Kasumi-1 (cell line): ENCODE measurements at regions not wholly inside any gene's neighbourhood (a gene's known extent, or its start where the extent isn't known, plus 50 kb on each side); places are given as distances from the start of the nearest gene placed in this dataset.

ENCODE experiments used
- DNase-seq, 2 experiments: peaks; one replicate each; lab custom pipeline; 2025; lab: John Stamatoyannopoulos, UW

DNA sequence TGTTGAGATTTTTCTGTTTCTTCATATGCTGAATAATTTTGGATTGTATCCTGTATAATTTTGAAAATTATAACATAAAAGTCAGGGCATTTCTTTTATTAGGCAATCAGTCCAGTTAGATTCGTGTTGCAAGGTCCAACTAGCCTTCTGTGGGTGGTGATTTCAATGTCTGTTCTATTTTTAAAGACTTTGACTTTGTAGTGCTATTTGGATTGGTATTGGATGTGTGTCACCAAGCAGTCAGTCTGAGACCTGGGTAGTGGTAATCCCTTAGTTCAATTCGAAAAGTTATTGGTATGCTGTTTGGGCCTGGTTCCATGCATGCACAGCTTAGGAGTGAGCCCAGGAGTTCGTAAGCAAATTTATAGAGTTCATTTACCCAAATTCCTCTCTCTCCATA, 82.2 kb downstream of the EPDR1 start:
- DNase-seq: no peak

DNA sequence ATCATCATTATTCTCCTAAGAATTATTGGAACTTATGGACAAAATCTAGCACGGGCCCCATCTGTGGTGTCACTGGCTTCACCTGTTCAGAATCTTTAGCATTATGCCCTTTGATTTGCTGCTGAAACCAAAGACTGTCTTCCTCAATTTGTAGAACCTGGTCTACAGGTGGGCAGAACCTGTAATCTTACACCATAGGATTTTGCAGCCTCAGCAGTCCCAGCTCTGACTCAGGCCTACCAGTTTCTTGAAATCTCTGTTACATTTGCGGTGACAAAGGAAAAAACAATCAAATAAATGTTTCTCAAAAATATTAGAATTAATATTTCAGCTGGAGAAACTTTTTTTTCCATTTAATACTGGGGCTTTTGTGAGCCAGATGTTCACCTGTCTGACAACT, 86.1 kb downstream of the EPDR1 start:
- DNase-seq: no peak

DNA sequence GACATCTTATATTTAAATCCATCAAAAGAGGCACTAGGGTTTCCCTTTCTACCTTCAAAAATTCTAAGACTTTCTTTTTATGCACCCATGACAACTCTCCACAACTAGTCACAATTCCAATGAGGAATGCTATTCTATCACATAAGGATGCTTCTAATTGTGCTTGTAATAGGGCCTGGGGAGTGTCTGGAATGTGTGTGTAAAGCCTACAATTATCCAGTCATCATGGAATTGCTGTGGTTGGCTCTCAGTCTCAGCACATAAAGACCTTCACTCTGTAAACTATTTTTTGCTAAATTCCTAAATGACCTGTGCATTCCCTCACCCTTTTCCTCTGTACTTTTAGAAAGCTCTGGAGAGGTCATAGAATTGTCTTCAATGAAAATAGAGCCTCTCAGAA, 86.7 kb downstream of the EPDR1 start:
- DNase-seq: no peak

DNA sequence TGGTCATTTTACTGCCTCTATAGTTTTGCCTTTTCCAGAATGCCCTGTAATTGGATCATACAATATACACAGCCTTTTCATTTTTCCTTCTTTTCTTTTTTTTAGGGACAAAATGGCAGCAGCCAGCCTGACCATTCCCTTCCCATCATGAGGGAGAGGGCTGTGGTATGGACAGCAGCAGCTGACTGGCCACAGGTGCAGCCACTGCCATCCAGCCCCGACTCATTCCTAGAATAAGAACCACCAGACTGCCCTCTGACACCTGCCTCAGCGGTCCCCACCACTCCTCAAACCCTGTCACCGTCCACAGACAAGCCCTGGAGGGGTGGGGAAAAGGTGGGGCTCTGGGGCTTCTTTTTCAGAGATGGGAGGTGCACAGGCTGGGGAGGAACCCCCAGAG, 92.8 kb downstream of the EPDR1 start:
- DNase-seq: no peak

DNA sequence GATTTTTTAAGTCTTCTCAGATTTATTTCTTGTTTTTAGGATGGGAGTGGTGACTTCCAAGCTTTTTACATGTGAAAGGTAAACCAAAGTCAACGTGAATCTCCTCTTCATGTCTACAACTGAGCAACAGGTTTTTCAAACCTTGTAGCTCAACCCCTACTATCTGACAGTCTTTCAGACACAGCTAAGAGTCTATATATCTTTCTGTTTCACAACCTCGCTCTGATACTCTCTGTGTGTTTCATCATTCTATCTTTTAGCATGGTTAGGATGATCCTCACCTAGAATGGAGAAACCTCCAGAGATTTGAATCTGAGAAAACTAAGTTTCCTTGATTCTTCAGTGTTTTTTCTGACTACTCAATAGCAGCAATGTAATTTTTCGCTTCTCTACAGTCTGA, 96.1 kb downstream of the EPDR1 start:
- no peak for DNase-seq

DNA sequence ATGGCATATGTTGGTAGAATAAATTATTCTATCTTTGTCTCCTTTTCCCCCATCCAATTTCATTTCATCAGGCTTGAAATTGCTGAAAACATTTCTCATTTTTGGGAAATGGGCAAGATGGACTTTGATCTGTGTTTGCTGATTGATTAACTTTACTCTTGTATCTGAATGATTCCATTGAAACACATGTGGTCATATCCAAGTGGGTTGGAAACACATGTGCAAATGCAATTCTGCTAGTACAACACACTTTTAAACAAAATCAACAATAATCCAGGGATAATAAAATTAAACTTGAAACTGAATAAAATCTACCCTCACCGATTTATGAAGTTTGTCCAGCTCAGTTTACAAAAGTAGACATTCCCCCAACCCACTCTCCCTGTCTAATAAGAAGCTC, 96.9 kb downstream of the EPDR1 start:
- DNase-seq: no peak

DNA sequence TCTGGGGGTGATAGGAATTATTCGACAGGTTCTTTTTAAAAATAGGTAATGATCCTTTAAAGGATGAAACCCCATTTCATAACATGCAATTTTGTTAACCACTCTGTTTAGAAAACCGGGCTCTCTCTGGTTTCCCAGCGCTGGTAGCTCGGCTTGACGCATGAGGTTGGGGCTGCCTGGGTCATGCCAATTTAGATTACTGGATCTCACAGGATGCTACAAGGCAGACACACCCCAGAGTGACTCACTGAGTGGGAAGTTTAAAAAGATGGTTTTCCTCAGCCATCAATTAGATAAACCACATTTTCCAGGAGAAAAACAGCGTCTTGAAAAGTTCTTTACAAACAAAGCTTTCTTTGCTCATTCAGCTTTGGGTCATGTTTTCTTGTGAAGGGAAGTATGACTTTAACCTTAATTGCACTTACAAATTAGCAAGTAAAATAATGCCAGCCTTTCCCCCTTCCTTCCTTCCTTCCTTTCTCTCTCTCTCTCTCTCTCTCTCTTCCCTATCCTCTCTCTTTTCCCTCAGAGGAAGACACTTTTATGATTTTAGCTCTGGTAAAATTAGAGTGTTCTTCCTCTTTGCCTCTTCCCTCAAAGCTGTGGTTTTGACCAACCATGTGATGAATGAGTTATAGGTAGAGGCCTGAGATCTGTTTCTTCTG, 99.8 kb downstream of the EPDR1 start:
- peak; percentile 27 to 38 for DNase-seq

DNA sequence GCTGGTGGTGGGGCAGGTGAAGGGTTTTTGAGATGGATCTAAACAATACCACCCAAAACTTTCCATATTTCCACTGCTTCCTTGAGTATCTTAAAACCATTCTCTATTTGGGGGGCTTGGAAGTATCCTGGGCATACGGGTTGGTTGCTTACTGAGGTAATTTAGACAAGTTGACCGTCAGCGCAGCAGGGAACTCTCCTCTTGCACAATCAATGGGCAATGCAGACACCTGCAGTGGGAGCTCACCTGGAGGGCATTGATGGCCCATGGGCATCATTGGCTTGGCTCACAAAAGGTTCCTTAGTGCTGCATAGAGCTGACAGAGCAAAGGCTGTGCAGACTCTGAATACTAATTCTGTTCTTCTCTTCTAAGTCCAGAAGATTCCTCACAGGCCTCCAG, 101.5 kb downstream of the EPDR1 start:
- no peak for DNase-seq

DNA sequence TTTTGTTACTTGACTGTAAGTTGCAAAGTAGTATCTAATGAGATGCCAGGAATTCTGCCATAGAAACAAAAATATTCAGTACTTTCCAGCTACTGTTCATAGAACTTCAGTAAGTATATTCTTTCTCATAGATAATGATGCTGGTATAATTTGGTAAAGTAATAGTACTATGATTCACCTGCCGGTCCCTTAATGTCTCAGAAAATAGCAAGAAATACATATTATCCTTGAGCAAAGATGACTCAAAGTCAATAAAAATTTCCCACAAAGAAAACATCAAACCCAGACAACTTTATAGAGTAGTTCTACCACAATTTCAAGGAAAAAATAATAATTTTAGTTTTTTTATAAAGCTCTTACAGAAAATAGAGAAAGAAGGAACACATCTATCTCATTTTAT, 105.4 kb downstream of the EPDR1 start:
- no peak for DNase-seq

DNA sequence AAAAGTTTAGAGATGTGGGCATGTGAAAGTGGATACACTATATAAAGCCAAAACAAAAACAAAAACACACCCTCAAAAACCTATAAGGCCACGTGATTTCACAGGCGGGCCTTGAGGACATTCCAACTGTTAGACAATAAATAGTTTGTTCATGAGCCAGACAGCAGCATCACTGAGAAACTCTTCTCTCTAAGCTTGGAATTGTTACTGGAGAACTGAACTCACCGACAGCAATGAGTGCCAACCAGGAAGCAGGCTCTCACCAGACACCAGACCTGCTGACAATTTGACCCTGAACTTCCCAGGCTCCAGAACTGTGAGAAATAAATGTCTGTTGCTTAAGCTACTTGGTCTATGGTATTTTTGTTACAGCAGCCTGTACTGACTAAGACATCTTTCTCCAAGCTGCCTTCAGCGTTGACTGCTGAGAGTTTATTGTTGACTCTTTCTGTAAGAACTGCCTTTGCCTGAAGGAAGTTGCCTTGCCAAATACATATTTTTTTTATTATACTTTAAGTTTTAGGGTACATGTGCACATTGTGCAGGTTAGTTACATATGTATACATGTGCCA, 107.5 kb downstream of the EPDR1 start:
- DNase-seq: no peak

DNA sequence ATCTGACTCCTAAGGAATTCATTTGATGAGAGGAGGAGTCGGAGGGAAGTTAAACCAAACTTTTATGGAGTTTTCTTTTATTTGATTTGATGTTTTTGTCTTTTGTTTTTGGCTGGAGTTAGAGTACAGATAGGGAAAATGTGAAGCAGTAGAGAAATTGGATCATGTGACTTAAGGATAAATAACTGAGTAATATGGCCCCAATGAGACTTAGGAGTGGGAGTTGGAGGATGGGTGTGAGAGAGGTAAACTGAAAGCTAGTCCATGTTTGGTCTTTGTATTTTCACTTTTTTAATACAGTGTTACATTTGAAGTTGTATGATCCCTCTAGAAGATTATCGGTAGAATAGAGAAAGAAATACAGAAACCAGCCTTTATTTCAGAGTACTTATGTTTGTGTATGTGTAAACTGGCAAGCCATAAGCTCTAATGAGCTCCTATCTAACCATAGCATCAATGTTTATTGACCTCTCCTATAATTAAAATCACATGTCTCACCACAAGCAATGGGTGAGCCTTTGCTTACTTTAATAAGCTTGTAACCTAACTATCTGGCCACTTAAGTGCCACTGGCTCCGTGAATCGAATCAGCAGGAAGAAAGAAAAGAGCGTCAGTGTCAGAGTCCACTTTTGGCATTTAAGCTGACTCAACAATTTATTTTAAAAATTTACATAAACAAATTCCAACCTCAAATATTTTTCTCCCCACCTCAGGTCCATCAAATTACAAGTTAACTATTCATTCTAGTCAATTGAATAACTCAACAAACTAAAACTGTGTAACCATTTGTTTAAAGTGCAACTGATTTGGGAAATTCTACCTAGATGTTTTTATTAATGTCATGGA, 113.8 kb downstream of the EPDR1 start:
- DNase-seq: no peak

DNA sequence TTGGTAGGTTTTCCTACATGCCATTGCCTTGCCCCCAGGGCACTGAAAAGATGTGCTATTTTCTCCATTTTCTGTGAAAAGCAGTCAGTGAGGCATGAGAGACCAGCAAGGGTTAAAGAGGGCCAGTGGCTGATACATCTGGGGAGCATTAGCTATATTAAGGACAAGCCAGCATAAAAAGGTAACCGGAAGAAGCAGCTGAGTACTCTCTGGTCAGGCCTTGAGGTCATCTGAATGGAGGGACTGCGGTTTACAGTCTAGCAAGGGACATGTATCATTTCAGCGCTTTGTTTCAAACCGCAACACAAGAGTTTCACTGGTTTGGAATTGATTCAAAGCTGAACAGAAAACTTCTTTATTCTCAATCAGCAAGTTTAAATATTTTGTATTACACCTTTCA, 120.4 kb downstream of the EPDR1 start:
- DNase-seq: no peak

DNA sequence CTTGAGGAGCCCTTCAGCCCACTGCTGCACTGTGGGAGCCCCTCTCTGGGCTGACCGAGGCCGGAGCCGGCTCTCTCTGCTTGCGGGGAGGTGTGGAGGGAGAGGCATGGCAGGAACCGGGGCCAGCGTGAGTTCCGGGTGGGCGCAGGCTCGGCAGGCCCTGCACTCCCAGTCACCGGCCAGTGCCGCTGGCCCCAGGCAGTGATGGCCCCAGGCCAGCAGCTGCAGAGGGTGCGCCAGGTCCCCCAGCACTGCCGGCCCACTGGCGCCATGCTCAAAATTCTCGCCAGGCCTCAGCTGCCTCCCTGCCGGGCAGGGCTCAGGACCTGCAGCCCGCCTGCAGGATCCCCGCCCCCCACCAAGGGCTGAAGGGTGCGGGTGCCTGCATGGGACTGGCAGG, 128.4 kb upstream of the STARD3NL start:
- DNase-seq: no peak

DNA sequence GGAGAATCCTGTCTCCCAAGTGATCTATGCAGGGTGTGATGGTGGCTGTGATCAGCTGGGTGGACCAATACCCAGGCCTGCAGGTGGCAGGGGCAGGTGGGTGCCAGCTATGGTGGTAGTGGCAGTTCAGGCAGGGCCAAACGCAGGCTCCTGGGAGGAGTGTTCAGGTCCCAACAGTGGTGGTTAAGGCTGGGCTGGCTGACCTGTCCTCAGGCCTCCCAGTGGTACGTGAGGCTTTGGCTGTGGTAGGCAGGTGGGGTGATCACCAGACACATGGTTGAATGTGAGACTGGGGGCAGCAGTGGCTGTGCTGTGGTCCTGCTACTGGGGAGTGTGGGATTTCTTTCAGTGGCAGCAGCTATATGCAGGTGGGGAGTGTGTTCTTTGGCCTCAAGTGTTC, 126.7 kb upstream of the STARD3NL start:
- DNase-seq: no peak

DNA sequence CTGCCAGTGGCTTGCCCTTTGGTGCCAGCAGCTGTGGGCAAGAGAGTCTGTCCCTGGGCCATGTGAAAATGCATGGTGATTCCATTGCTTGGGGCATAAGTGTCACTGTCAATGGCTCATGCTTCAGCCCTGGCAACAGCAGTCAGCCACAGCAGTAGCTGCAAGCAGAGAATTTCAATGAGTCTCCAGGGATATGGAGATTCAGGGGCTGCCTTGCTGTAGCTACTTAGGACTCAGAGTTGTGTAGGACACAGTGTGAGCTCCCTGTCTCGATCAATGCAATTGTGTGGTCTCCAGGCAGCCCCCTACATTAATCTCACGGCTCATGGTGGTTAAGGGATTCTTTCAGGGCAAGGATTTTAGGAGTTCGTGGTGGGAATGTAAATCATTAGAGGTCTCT, 126.3 kb upstream of the STARD3NL start:
- DNase-seq: no peak

DNA sequence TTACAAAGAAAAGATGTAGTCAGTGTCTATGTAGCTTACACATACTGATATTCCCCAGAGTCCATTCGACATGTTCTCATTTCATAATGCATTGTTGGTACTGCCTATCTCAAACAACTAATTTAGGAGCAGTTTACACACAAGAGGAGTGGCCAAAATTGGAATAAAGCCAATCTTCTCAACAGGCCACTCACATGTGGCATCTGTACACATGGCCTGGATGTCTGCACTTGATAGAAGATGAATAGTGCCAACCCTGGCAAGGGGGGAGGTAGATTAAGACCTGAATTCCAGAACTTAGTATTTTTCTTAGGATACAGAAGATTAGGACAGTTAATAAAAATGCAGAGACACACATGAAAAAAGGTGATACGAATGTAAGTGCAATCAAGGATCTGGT, 125.3 kb upstream of the STARD3NL start:
- no peak for DNase-seq

DNA sequence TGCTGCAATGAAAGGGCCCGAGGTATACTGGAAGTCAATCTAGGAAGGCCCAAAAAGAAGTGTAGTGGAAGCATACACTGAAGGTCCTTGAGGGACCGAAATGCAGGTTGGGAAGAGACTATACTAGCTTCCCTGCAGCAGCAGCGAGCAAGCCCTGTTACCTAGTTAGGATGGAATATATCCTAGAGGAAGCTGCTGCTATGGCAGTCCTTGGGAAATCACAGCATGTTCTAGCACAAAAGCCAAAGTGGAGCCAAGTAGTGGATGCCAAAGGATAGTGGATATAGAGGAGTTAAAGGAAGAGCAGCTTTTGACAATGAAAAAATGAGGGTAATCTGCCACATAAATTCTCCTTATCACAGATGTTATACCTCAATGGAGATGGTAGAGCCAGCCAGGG, 123.8 kb upstream of the STARD3NL start:
- DNase-seq: no peak

DNA sequence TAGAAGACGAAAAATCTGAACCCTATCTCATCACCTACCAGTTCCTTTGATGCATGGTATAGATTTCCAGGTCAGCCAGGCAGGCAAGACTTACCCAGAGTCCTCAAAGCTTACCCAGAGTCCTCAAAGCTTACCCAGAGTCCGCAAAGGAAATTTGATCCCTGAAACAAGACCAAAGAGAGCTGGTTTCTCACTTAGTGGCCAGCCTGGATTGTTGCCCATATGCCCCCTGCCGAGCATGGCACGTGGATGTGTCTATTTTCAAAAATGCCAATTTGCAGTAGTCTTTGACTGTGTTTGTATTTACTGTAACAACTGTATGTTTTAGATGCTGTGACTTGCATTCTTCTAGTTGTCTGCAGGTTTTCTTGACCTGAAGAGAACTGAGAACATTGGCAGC, 120.2 kb upstream of the STARD3NL start:
- DNase-seq: no peak

DNA sequence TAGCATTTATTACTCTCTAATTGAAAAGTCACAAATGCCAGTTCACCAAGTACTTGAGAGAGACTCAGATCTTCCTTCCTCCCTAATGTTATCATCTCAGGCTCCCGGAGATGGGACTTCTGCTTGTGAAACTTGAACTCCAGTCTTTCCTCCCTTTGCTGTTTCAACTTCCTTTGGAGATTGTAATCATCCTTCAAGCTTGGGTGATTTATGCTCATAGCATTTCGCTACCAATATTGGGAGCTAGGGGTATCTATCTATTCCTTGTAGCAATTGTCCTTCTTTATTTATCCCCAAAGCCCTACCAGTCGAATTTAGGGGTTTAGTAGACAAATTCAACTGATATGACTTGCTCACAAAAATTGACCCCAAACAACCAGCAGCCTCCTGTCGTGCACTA, 117.9 kb upstream of the STARD3NL start:
- DNase-seq: no peak

DNA sequence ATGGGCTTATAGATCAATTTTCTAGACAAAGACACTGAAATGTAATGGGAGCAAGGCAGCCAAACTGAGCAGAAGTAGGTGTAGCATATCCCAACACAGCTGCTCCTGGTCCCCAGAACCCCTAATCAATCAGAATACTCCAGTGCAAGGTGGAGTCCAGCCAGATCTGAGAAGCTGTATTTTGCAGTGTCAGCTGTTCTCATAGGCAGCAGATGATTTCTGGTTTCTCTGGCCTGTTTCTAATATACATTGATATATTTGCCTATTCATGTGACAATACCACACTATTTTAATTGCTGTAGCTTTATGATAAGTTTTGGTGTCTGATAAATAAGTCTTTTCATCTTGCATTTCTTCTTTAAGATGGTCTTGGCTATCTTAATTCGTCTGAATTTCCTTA, 117.4 kb upstream of the STARD3NL start:
- DNase-seq: no peak

DNA sequence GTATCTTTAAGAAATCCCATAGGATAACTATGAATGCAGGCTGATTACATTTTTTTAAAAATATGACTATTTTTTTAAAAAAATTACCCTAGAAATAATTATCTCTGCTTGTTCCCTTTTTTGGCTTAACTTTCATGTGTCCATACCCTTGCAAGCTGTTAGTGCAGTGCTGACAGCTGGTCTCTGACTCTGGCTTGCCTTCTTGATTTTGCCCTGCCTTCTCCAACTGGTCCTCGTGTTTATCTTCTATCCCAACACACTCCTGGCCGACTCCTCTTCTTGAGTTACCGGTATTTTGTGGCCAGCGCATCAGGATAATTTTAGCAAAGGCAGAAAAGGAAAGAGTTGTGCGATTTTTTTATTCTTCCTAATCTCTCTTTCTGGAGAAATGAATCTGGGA, 111.7 kb upstream of the STARD3NL start:
- no peak for DNase-seq

DNA sequence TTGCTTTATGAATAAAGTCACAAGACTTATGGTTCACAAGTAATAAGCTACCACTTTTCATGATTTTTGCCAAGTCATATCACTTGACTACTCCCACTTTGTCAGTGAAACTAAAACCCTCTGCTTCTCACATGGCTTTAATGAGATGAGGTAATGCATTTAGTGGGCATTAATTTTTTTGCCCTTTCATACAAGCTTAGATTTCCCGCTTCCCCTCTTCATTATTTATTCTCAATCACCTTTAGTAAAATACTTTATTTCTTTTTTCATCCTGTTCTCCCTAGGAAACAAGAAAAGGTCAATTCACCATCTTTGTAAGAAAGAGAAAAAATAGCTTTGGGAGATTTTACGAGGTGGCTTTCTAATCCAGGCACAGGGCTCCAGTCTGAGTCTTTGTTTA, 109.6 kb upstream of the STARD3NL start:
- no peak for DNase-seq

DNA sequence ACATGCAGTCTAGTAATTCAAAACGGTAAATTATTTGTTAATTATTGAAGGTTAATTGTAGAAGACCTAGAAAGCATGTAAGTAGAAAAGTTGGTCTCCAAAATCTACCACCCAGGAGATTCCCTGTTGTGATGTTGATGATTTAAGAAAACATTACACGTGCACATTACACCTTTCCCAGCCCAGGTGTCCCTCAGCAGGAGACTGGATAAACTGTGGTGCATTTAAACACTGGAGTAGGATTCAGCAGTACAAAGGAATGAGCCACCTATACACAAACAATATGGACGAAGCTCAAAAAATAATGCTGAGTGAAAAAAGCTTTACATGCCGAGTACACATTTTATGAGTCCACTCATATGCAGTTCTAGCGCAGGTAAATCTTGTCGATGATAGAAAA, 109.0 kb upstream of the STARD3NL start:
- no peak for DNase-seq

DNA sequence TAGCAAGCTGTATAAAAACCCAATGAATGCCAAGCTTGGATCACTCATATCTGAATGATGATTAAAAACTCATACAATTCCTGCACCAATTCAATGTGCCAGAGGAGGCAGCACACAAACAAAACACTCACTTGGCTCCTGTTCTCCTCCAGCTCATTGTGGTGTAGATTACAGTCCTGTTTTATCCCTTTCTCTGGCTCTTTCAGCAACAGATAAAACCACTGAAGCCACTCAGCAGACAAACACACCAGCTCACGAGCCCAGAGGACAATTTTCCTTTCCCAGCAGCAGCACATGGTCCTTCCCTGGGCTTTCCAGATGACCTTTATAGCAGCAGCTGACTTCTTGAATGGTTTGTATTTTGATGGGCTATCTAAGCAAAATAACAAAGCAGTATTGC, 107.3 kb upstream of the STARD3NL start:
- DNase-seq: peak; percentile 64 to 78
